GM21367 (cell line): ENCODE measurements at regions not wholly inside any gene's neighbourhood (a gene's known extent, or its start where the extent isn't known, plus 50 kb on each side); places are given as distances from the start of the nearest gene placed in this dataset.
"Not testable (repeated sequence)": the region's sequence is repeated elsewhere in the genome, so short reads cannot be mapped to it uniquely, and the experiment has no call there.

Source experiments
- ATAC-seq: cut with Tn5 transposase; IDR thresholded peaks from one replicate; pipeline ENCODE4 v1.9.1; 2021; ENCODE audit not compliant: unreplicated experiment

GRCh38 chr10:131577178-131577555 lies 265.6 kb upstream of the TCERG1L start:
- no peak for ATAC-seq

- ATAC-seq = no peak
These were observed 266.4 kb upstream of the TCERG1L start for GRCh38 chr10:131577786-131578471.

GRCh38 chr10:131578472-131578970 lies 267.0 kb upstream of the TCERG1L start:
- no peak for ATAC-seq

- no peak for ATAC-seq
These were observed 267.9 kb upstream of the TCERG1L start for GRCh38 chr10:131579251-131580071.

- ATAC-seq = no peak
These were observed 268.6 kb upstream of the TCERG1L start for GRCh38 chr10:131580076-131580652.

GRCh38 chr10:131580674-131581073 lies 269.2 kb upstream of the TCERG1L start:
- ATAC-seq = no peak

GRCh38 chr10:131581547-131581946 lies 270.0 kb upstream of the TCERG1L start:
- not testable (repeated sequence) for ATAC-seq

- ATAC-seq = no peak
These were observed 272.8 kb upstream of the TCERG1L start for GRCh38 chr10:131584287-131584686.

- ATAC-seq = no peak
These were observed 274.2 kb upstream of the TCERG1L start for GRCh38 chr10:131585761-131586160.

- ATAC-seq = no peak
These were observed 275.4 kb upstream of the TCERG1L start for GRCh38 chr10:131586958-131587357.

- ATAC-seq = no peak
These were observed 276.6 kb upstream of the TCERG1L start for GRCh38 chr10:131587976-131588680.

GRCh38 chr10:131588704-131589220 lies 277.2 kb upstream of the TCERG1L start:
- ATAC-seq = no peak

- ATAC-seq = no peak
These were observed 279.0 kb upstream of the TCERG1L start for GRCh38 chr10:131590567-131590966.

- ATAC-seq = no peak
These were observed 280.4 kb upstream of the TCERG1L start for GRCh38 chr10:131591936-131592335.

- no peak for ATAC-seq
These were observed 291.6 kb upstream of the PPP2R2D start for GRCh38 chr10:131609176-131609575.

GRCh38 chr10:131615150-131615549 lies 285.7 kb upstream of the PPP2R2D start:
- no peak for ATAC-seq

GRCh38 chr10:131616040-131616439 lies 284.8 kb upstream of the PPP2R2D start:
- no peak for ATAC-seq

GRCh38 chr10:131617113-131617858 lies 283.5 kb upstream of the PPP2R2D start:
- ATAC-seq = no peak

GRCh38 chr10:131618587-131619267 lies 282.1 kb upstream of the PPP2R2D start:
- ATAC-seq = no peak

GRCh38 chr10:131620314-131620713 lies 280.5 kb upstream of the PPP2R2D start:
- ATAC-seq = no peak
